ENCODE measurements at regions not wholly inside any gene's neighbourhood (a gene's known extent, or its start where the extent isn't known, plus 50 kb on each side); places are given as distances from the start of the nearest gene placed in this dataset.

- no peak overlapping the region for H3K27ac Mint-ChIP-seq
Observed at GRCh38 chr18:43916984-43917383, 639.7 kb upstream of the SYT4 start.

GRCh38 chr18:43917520-43917919 is 640.2 kb upstream of the SYT4 start:
- H3K36me3 Mint-ChIP-seq, result no peaks in the 10 kb centered on the region
- H3K27me3 Mint-ChIP-seq (ENCODE audit: low read depth), result no peaks in the 10 kb centered on the region
- H3K27ac Mint-ChIP-seq, result no peak overlapping the region
- H3K4me3 Mint-ChIP-seq, result no peak overlapping the region
- CTCF ChIA-PET, result no interaction called here
- POLR2A ChIA-PET, result no interaction called here
- DNase-seq (ENCODE audit: low spot score), result no peak
- H3K9me3 Mint-ChIP-seq, result no peaks in the 10 kb centered on the region
- TF ChIP-seq AR (CRISPR knock-in tag; IDR thresholded peaks at IDR 0.05) (no peak), PRDM15 (CRISPR knock-in tag; IDR thresholded peaks at IDR 0.05) (no peak), ZNF416 (CRISPR knock-in tag; IDR thresholded peaks at IDR 0.05) (no peak), ZSCAN18 (CRISPR knock-in tag; IDR thresholded peaks at IDR 0.05) (no peak), ZNF232 (CRISPR knock-in tag; IDR thresholded peaks at IDR 0.05) (no peak), ERG (CRISPR knock-in tag; IDR thresholded peaks at IDR 0.05) (no peak), IRF2 (CRISPR knock-in tag; IDR thresholded peaks at IDR 0.05; ENCODE audit: borderline replicate concordance, low read depth) (no peak), ZNF671 (CRISPR knock-in tag; IDR thresholded peaks at IDR 0.05) (no peak), ZNF423 (CRISPR knock-in tag; IDR thresholded peaks at IDR 0.05) (no peak), MYBL2 (CRISPR knock-in tag; IDR thresholded peaks at IDR 0.05) (no peak), JAZF1 (CRISPR knock-in tag; IDR thresholded peaks at IDR 0.05) (no peak), OVOL2 (CRISPR knock-in tag; IDR thresholded peaks at IDR 0.05; ENCODE audit: borderline replicate concordance) (no peak), TEAD1 (CRISPR knock-in tag; IDR thresholded peaks at IDR 0.05) (no peak), ZNF396 (CRISPR knock-in tag; IDR thresholded peaks at IDR 0.05; ENCODE audit: borderline replicate concordance) (no peak), HMGA2 (CRISPR knock-in tag; IDR thresholded peaks at IDR 0.05) (no peak), ZBTB43 (CRISPR knock-in tag; IDR thresholded peaks at IDR 0.05) (no peak), E2F4 (CRISPR knock-in tag; IDR thresholded peaks at IDR 0.05; ENCODE audit: borderline replicate concordance, low read depth) (no peak)
- ATAC-seq, result no peak
- H3K4me1 Mint-ChIP-seq, result peaks cover 23% of the 10 kb centered on the region

More at GRCh38 chr18:43916984-43917383, 639.7 kb upstream of the SYT4 start:
- Mint-ChIP-seq H3K27me3 (ENCODE audit: low read depth) (no peaks in the 10 kb centered on the region), H3K4me1 (peaks cover 23% of the 10 kb centered on the region), H3K4me3 (no peak overlapping the region), H3K9me3 (no peaks in the 10 kb centered on the region), H3K36me3 (no peaks in the 10 kb centered on the region)
- DNase-seq (ENCODE audit: low spot score), result no peak
- no peak for TF ChIP-seq ATF6 (CRISPR knock-in tag; IDR thresholded peaks at IDR 0.05)
- POLR2A ChIA-PET, result no interaction called here
- no peak for ATAC-seq
- CTCF ChIA-PET, result no interaction called here
